OCI-LY1 (cell line): ENCODE measurements at regions not wholly inside any gene's neighbourhood (a gene's known extent, or its start where the extent isn't known, plus 50 kb on each side); places are given as distances from the start of the nearest gene placed in this dataset.

Experiments used
- H2AFZ ChIP-seq: fragments of 200-600 bp; sonication (generic), shearing (Covaris generic); 2 replicates; pipeline ENCODE4 v1.6.0; 2014; ENCODE audit warnings: antibody characterized with exemption, mild to moderate bottlenecking, low read length
- H3F3A ChIP-seq: fragments of 200-600 bp; sonication (generic), shearing (Covaris generic); 2 replicates; pipeline ENCODE4 v1.6.0; 2014; ENCODE audit warnings: mild to moderate bottlenecking, antibody characterized with exemption, low read length, moderate library complexity; ENCODE audit not compliant: insufficient read depth
- H3K27ac ChIP-seq: fragments of 200-600 bp; sonication (generic); 2 replicates; pipeline ENCODE4 v1.5.1; 2014; ENCODE audit warnings: low read length, mixed run types, mild to moderate bottlenecking, low read depth; ENCODE audit not compliant: poor library complexity, severe bottlenecking
- H3K27me3 ChIP-seq: fragments of 200-600 bp; sonication (generic); 2 replicates; pipeline ENCODE4 v1.6.0; 2014; ENCODE audit warnings: antibody characterized with exemption, mild to moderate bottlenecking, low read length, moderate library complexity; ENCODE audit not compliant: insufficient read depth
- H3K36me3 ChIP-seq: fragments of 200-600 bp; sonication (generic); 2 replicates; pipeline ENCODE4 v1.6.1; 2014; ENCODE audit warnings: mild to moderate bottlenecking, antibody characterized with exemption, low read length, moderate library complexity, mixed read lengths; ENCODE audit not compliant: insufficient read depth
- H3K4me1 ChIP-seq: fragments of 200-600 bp; sonication (generic); 2 replicates; pipeline ENCODE4 v1.5.1; 2014; ENCODE audit warnings: mild to moderate bottlenecking, low read length, moderate library complexity; ENCODE audit not compliant: insufficient read depth, severe bottlenecking
- H3K4me2 ChIP-seq: fragments of 200-600 bp; sonication (generic), shearing (Covaris generic); 2 replicates; pipeline ENCODE4 v1.6.1; 2014; ENCODE audit warnings: low read length
- H3K4me3 ChIP-seq: fragments of 200-600 bp; sonication (generic); 2 replicates; pipeline ENCODE4 v1.5.1; 2014; ENCODE audit warnings: low read length, low read depth, mild to moderate bottlenecking, mixed read lengths; ENCODE audit not compliant: poor library complexity, severe bottlenecking
- H3K79me2 ChIP-seq: fragments of 200-600 bp; shearing (Covaris generic); 2 replicates; pipeline ENCODE4 v1.6.1; 2016; ENCODE audit warnings: mixed run types, low read length, mixed read lengths; ENCODE audit not compliant: insufficient read depth
- H3K9ac ChIP-seq: fragments of 200-600 bp; sonication (generic), shearing (Covaris generic); 2 replicates; pipeline ENCODE4 v1.6.1; 2014; ENCODE audit warnings: mild to moderate bottlenecking, low read length, mixed read lengths
- H3K9me2 ChIP-seq: fragments of 200-600 bp; sonication (generic), shearing (Covaris generic); 2 replicates; pipeline ENCODE4 v1.6.1; 2014; ENCODE audit warnings: low read depth, mild to moderate bottlenecking, low read length, mixed read lengths
- H3K9me3 ChIP-seq: fragments of 200-600 bp; shearing (Covaris generic); 2 replicates; pipeline ENCODE4 v1.6.1; 2014; ENCODE audit warnings: low read length, mixed read lengths
- H4K20me1 ChIP-seq: fragments of 200-600 bp; sonication (generic), shearing (Covaris generic); 2 replicates; pipeline ENCODE4 v1.6.0; 2016; ENCODE audit warnings: mild to moderate bottlenecking, low read length; ENCODE audit not compliant: insufficient read depth
- EZH2 ChIP-seq: fragments of 200-600 bp; sonication (generic), shearing (Covaris generic); IDR thresholded peaks from 2 replicates; pipeline ENCODE4 v1.8.0; 2017; ENCODE audit warnings: borderline replicate concordance, mixed run types, mild to moderate bottlenecking, antibody characterized with exemption, low read length, moderate library complexity, mixed read lengths
- TF ChIP-seq, protein P1 (sequence below): fragments of 200-600 bp; sonication (generic), shearing (Covaris generic); IDR thresholded peaks from 2 replicates; pipeline ENCODE4 v1.5.1; 2017; ENCODE audit warnings: mild to moderate bottlenecking, antibody characterized with exemption, low read length, moderate library complexity, mixed read lengths

GRCh38 chr5:126046846-126047571, 376.2 kb upstream of the GRAMD2B start:
- H3K4me2 ChIP-seq, result no peak overlapping the region
- H4K20me1 ChIP-seq, result no peaks in the 10 kb centered on the region
- no peak overlapping the region for H2AFZ ChIP-seq
- no peaks in the 10 kb centered on the region for H3K27me3 ChIP-seq
- H3K4me3 ChIP-seq, result no peak overlapping the region
- no peaks in the 10 kb centered on the region for H3K9me3 ChIP-seq
- H3K27ac ChIP-seq, result no peak overlapping the region
- H3K9ac ChIP-seq, result no peak overlapping the region
- H3F3A ChIP-seq, result no peaks in the 10 kb centered on the region
- H3K36me3 ChIP-seq, result no peaks in the 10 kb centered on the region
- no peaks in the 10 kb centered on the region for H3K4me1 ChIP-seq
- no peaks in the 10 kb centered on the region for H3K79me2 ChIP-seq
- H3K9me2 ChIP-seq, result no peaks in the 10 kb centered on the region
- no peak for TF ChIP-seq EZH2

- no peaks in the 10 kb centered on the region for H3K36me3 ChIP-seq
- H3K9ac ChIP-seq, result no peak overlapping the region
- no peak overlapping the region for H3K4me3 ChIP-seq
- H3K4me2 ChIP-seq, result no peak overlapping the region
- H4K20me1 ChIP-seq, result no peaks in the 10 kb centered on the region
- H3K79me2 ChIP-seq, result no peaks in the 10 kb centered on the region
- H3K27me3 ChIP-seq, result no peaks in the 10 kb centered on the region
- no peak overlapping the region for H3K27ac ChIP-seq
- no peak overlapping the region for H2AFZ ChIP-seq
- TF ChIP-seq, protein P1, sequence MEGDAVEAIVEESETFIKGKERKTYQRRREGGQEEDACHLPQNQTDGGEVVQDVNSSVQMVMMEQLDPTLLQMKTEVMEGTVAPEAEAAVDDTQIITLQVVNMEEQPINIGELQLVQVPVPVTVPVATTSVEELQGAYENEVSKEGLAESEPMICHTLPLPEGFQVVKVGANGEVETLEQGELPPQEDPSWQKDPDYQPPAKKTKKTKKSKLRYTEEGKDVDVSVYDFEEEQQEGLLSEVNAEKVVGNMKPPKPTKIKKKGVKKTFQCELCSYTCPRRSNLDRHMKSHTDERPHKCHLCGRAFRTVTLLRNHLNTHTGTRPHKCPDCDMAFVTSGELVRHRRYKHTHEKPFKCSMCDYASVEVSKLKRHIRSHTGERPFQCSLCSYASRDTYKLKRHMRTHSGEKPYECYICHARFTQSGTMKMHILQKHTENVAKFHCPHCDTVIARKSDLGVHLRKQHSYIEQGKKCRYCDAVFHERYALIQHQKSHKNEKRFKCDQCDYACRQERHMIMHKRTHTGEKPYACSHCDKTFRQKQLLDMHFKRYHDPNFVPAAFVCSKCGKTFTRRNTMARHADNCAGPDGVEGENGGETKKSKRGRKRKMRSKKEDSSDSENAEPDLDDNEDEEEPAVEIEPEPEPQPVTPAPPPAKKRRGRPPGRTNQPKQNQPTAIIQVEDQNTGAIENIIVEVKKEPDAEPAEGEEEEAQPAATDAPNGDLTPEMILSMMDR, result no peak
- TF ChIP-seq EZH2, result no peak
- no peaks in the 10 kb centered on the region for H3K9me3 ChIP-seq
- H3K9me2 ChIP-seq, result no peaks in the 10 kb centered on the region
- no peaks in the 10 kb centered on the region for H3F3A ChIP-seq
- no peaks in the 10 kb centered on the region for H3K4me1 ChIP-seq
Measured at GRCh38 chr5:126052120-126052519, 371.1 kb upstream of the GRAMD2B start.

GRCh38 chr5:126052791-126053190, 370.4 kb upstream of the GRAMD2B start:
- Histone ChIP-seq H3K27me3 (no peaks in the 10 kb centered on the region), H2AFZ (no peak overlapping the region), H3K4me1 (no peaks in the 10 kb centered on the region), H3K79me2 (no peaks in the 10 kb centered on the region), H3K9ac (no peak overlapping the region), H3F3A (no peaks in the 10 kb centered on the region), H3K9me3 (no peaks in the 10 kb centered on the region), H4K20me1 (no peaks in the 10 kb centered on the region), H3K4me2 (no peak overlapping the region), H3K9me2 (no peaks in the 10 kb centered on the region), H3K36me3 (no peaks in the 10 kb centered on the region), H3K27ac (no peak overlapping the region), H3K4me3 (no peak overlapping the region)
- TF ChIP-seq, protein P1, result no peak
- TF ChIP-seq EZH2, result no peak

DNA sequence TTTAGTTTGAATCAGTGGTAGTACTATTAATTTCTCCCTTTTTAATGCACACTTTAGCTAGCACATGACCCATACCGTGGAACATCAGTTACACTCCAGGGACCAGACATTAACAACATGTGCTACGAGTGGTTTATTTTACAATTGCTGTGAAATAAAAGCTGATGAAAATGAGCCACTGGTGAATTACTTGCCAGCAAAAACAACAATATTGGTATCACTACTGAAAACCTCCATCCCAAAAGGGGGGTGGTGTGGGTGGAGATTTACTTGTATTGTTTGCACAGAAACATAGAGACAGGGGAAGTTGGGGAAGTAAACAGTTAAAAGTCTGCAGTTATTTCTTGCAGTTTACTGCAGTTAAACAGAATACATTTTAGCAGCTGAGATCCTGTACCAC, 369.6 kb upstream of the GRAMD2B start:
- H3K9ac ChIP-seq, result no peak overlapping the region
- no peaks in the 10 kb centered on the region for H3K9me2 ChIP-seq
- H3K4me2 ChIP-seq, result no peak overlapping the region
- H3K79me2 ChIP-seq, result no peaks in the 10 kb centered on the region
- TF ChIP-seq, protein P1, result no peak
- TF ChIP-seq EZH2, result no peak
- H3K9me3 ChIP-seq, result no peaks in the 10 kb centered on the region
- no peaks in the 10 kb centered on the region for H3K36me3 ChIP-seq
- H2AFZ ChIP-seq, result no peak overlapping the region
- no peaks in the 10 kb centered on the region for H4K20me1 ChIP-seq
- H3K27me3 ChIP-seq, result no peaks in the 10 kb centered on the region
- no peak overlapping the region for H3K4me3 ChIP-seq
- no peak overlapping the region for H3K27ac ChIP-seq
- no peaks in the 10 kb centered on the region for H3K4me1 ChIP-seq
- no peaks in the 10 kb centered on the region for H3F3A ChIP-seq
